A673 (cell line): ENCODE measurements at regions not wholly inside any gene's neighbourhood (a gene's known extent, or its start where the extent isn't known, plus 50 kb on each side); places are given as distances from the start of the nearest gene placed in this dataset.

Experiments
- EZH2 ChIP-seq: fragments of 200-600 bp; sonication (generic); IDR thresholded peaks from 2 replicates; pipeline ENCODE4 v1.6.1; 2017; ENCODE audit warnings: borderline replicate concordance, low read depth, mild to moderate bottlenecking, mixed read lengths, antibody characterized with exemption, low read length; ENCODE audit not compliant: poor library complexity, severe bottlenecking
- TF ChIP-seq, protein P1 (sequence below): fragments of 300-800, 200-600 bp; sonication (generic); conservative IDR thresholded peaks from 2 replicates; pipeline ENCODE4 v1.5.1; 2017; ENCODE audit warnings: low read depth, mild to moderate bottlenecking, antibody characterized with exemption, low read length, moderate library complexity, mixed read lengths

DNA sequence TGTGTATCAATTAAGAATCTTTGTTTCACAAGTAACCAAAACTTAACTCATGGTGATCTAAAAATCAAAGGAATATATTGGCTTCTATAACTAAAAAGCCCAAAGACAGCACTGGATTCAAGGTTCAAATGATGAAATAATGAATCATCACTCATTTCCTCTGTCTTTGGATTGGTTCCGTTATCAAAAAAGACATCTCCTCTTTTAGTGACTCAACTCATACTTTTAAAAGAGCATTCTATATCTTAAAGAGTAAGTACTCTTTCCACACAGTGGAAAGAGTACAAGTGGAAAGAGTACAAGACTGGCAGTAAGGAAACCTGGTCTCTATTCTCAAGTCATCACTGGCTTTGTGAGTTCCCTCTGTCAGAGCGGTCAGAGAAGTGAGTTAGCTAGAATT, 141.4 kb upstream of the NMUR2 start:
- TF ChIP-seq EZH2: no peak
- TF ChIP-seq, protein P1, sequence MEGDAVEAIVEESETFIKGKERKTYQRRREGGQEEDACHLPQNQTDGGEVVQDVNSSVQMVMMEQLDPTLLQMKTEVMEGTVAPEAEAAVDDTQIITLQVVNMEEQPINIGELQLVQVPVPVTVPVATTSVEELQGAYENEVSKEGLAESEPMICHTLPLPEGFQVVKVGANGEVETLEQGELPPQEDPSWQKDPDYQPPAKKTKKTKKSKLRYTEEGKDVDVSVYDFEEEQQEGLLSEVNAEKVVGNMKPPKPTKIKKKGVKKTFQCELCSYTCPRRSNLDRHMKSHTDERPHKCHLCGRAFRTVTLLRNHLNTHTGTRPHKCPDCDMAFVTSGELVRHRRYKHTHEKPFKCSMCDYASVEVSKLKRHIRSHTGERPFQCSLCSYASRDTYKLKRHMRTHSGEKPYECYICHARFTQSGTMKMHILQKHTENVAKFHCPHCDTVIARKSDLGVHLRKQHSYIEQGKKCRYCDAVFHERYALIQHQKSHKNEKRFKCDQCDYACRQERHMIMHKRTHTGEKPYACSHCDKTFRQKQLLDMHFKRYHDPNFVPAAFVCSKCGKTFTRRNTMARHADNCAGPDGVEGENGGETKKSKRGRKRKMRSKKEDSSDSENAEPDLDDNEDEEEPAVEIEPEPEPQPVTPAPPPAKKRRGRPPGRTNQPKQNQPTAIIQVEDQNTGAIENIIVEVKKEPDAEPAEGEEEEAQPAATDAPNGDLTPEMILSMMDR: no peak
